Astrocyte of the spinal cord (primary cell): ENCODE measurements at regions not wholly inside any gene's neighbourhood (a gene's known extent, or its start where the extent isn't known, plus 50 kb on each side); places are given as distances from the start of the nearest gene placed in this dataset.
"Not testable (repeated sequence)": the region's sequence is repeated elsewhere in the genome, so short reads cannot be mapped to it uniquely, and the experiment has no call there.

ENCODE experiments used
- DNase-seq: peaks from one replicate; pipeline ENCODE4 v3.0.0; 2011; ENCODE audit warnings: low read depth, low spot score
- H3K4me3 ChIP-seq: 2 replicates; pipeline ENCODE4 v1.5.1; 2011; ENCODE audit warnings: low read depth, mild to moderate bottlenecking, low read length, moderate library complexity
- CTCF ChIP-seq: IDR thresholded peaks from 2 replicates; pipeline ENCODE4 v1.5.1; 2012; ENCODE audit warnings: low read depth, mild to moderate bottlenecking, low read length, inconsistent platforms
- in situ Hi-C: cut with HindIII; loops from 2 replicates; pipeline ENCODE4 v1.10.0; 2017; ENCODE audit warnings: low sequenced_read_pairs

DNA sequence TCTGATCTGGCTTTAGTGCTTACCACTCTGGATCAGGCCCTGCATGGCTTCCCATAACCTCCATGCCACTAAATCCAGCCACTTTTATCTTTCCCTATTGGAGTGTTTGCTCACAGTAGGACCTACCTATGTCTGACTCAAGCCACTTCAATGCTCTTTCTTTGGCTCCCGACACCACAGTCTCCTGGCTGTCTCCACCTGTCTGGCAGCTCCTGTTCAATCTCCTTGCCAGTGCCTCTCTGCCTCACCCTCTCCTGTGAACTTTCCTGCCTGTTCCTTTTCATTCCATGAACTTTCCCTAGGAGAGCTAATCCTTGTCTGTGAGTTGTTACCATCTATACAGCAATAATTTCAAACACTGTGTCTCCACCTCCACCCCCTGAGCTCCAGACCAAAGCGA lies 82.6 kb upstream of the UCN3 start:
- in situ Hi-C loops = no loop called here
- no peak for DNase-seq
- H3K4me3 ChIP-seq = no peak overlapping the region

GRCh38 chr10:5283305-5284158 lies 81.2 kb upstream of the UCN3 start:
- in situ Hi-C loops = no loop called here
- no peak overlapping the region for H3K4me3 ChIP-seq
- TF ChIP-seq CTCF = peak; percentile 63
- peak; percentile 23 for DNase-seq

More for the DNA sequence above, 82.6 kb upstream of the UCN3 start:
- TF ChIP-seq CTCF = no peak

- no peak overlapping the region for H3K4me3 ChIP-seq
- in situ Hi-C loops = no loop called here
- DNase-seq = no peak
- TF ChIP-seq CTCF = no peak
Observed at GRCh38 chr10:5284311-5285057, 80.3 kb upstream of the UCN3 start.

GRCh38 chr10:5285186-5285585 lies 79.6 kb upstream of the UCN3 start:
- in situ Hi-C loops = no loop called here
- DNase-seq = no peak
- no peak for TF ChIP-seq CTCF
- no peak overlapping the region for H3K4me3 ChIP-seq

GRCh38 chr10:5288359-5288758 lies 76.4 kb upstream of the UCN3 start:
- H3K4me3 ChIP-seq = no peak overlapping the region
- in situ Hi-C loops = no loop called here
- no peak for DNase-seq
- no peak for TF ChIP-seq CTCF

DNA sequence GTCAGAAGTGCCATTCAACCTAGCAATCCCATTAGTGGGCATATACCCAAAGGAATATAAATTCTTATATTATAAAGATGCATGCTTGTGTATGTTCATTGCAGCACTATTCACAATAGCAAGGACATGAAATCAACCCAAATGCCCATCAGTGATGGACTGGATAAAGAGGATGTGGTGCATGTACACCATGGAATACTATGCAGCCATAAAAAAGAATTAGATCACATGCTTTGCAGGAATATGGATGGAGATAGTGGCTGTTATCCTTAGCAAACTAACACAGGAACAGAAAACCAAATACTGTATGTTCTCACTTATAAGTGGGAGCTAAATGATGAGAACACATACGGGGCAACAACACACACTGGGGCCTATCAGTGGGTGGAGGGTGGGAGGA lies 75.5 kb upstream of the UCN3 start:
- H3K4me3 ChIP-seq, in situ Hi-C loops, DNase-seq: not testable (repeated sequence)
